Fibroblast of peridontal ligament (primary cell): ENCODE measurements at regions not wholly inside any gene's neighbourhood (a gene's known extent, or its start where the extent isn't known, plus 50 kb on each side); places are given as distances from the start of the nearest gene placed in this dataset.

Experiments
- DNase-seq: peaks from one replicate; pipeline ENCODE4 v3.0.0-alpha.2; 2010; ENCODE audit errors: extremely low read depth

GRCh38 chr1:224565611-224566406 is 50.3 kb upstream of the CNIH3 start:
- DNase-seq = no peak
